ENCODE measurements at regions not wholly inside any gene's neighbourhood (a gene's known extent, or its start where the extent isn't known, plus 50 kb on each side); places are given as distances from the start of the nearest gene placed in this dataset.

DNA sequence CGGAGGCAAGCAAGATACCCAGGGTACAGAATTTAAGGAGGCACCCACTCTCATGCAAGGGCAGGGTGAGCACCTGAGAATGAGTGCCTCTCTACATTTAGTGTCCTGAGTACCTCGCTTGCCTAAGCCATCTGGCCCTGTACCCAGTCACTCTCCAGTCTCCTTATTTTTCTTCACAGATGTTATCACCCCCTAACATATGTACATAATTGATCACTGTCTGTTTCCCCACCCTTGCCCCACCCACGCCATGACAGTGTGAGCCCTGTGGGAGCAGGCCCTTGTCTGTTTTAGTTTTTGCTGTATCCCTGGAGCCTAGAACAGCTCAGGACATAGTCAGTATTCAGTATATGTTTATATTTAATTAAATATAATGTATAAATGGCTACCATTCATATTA lies 113.6 kb downstream of the SPRY1 start:
- ChIA-PET POLR2A (no interaction called here), CTCF (no interaction called here)
- Histone ChIP-seq H3K4me3 (ENCODE audit: low read depth in 2 of 2, low read length in 1 of 2) (no peak overlapping the region), H4K20me1 (ENCODE audit: insufficient read depth) (no peaks in the 10 kb centered on the region), H3K4me2 (no peak overlapping the region), H3K27ac (ENCODE audit: low read depth in 2 of 2, low read length in 1 of 2) (no peak overlapping the region), H3K79me2 (ENCODE audit: insufficient read depth) (no peaks in the 10 kb centered on the region), H2AFZ (ENCODE audit: low read depth) (no peak overlapping the region), H3K9ac (no peak overlapping the region), H3K9me2 (no peaks in the 10 kb centered on the region), H3K36me3 (replicated peaks in 1 of 2; ENCODE audit: control insufficient read depth in 1 of 2, insufficient read depth in 2 of 2, low read length in 1 of 2) (no peaks in the 10 kb centered on the region), H3K9me3 (no peaks in the 10 kb centered on the region), H3F3A (replicated peaks; ENCODE audit: insufficient read depth) (no peaks in the 10 kb centered on the region), H3K27me3 (ENCODE audit: insufficient read depth) (no peaks in the 10 kb centered on the region), H3K4me1 (ENCODE audit: control insufficient read depth in 1 of 2, insufficient read depth in 2 of 2, low read depth in 1 of 2, low read length in 1 of 2) (no peaks in the 10 kb centered on the region)
- TF ChIP-seq RFX5 (IDR thresholded peaks at IDR 0.05; ENCODE audit: low read length), result no peak
- no peak for TF ChIP-seq POLR2AphosphoS5 (IDR thresholded peaks at IDR 0.05; ENCODE audit: low read depth, low read length)
- TF ChIP-seq SIN3A (IDR thresholded peaks at IDR 0.05; ENCODE audit: borderline replicate concordance, low read depth, low read length), result no peak
- TF ChIP-seq FOXM1 (IDR thresholded peaks at IDR 0.05; ENCODE audit: low read depth), result no peak
- TF ChIP-seq CHD2 (IDR thresholded peaks at IDR 0.05; ENCODE audit: low read length, partially characterized antibody), result no peak
- TF ChIP-seq, protein P1, sequence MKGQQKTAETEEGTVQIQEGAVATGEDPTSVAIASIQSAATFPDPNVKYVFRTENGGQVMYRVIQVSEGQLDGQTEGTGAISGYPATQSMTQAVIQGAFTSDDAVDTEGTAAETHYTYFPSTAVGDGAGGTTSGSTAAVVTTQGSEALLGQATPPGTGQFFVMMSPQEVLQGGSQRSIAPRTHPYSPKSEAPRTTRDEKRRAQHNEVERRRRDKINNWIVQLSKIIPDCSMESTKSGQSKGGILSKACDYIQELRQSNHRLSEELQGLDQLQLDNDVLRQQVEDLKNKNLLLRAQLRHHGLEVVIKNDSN (IDR thresholded peaks at IDR 0.05; ENCODE audit: borderline replicate concordance, low read depth), result no peak
- peak; percentile 28 for DNase-seq
- 88% methylated on average over 3 of the region's 3 CpGs for WGBS (ENCODE audit: low lambda C conversion rate)

DNA sequence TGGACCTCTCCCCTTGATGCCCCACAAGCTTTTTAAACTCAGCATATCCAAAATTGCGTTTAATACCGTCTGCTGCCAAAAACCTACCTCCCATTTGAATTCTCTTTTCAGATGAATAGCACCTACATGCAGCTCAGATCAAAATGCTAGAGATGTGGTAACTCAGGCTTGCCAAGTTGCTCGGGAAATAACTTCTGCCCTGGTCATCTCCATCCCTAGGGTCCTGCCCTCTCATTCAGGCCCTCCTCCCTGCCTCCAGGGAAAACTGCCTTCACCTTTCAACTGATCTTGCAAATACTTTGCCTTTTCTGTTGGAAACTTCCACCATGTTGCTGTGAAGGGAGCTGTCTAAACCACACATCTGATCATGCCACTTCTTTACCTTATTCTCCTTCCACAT lies 114.1 kb downstream of the SPRY1 start:
- no peak for DNase-seq
- no peaks in the 10 kb centered on the region for H3F3A ChIP-seq (replicated peaks; ENCODE audit: insufficient read depth)
- TF ChIP-seq FOXM1 (IDR thresholded peaks at IDR 0.05; ENCODE audit: low read depth), result no peak
- TF ChIP-seq MAX (IDR thresholded peaks at IDR 0.05; ENCODE audit: low read depth), result no peak
- TF ChIP-seq YY1 (IDR thresholded peaks at IDR 0.05; ENCODE audit: low read depth), result no peak
- TF ChIP-seq CHD2 (IDR thresholded peaks at IDR 0.05; ENCODE audit: low read length, partially characterized antibody), result no peak
- TF ChIP-seq MXI1 (IDR thresholded peaks at IDR 0.05; ENCODE audit: low read depth, low read length), result no peak
- no peak for TF ChIP-seq MEF2A (IDR thresholded peaks at IDR 0.05; ENCODE audit: borderline replicate concordance, low read depth)
- TF ChIP-seq TEAD4 (IDR thresholded peaks at IDR 0.05; ENCODE audit: borderline replicate concordance, insufficient read depth), result no peak
- TF ChIP-seq EP300 (IDR thresholded peaks at IDR 0.05; ENCODE audit: borderline replicate concordance in 1 of 2, low read depth in 1 of 2, low read length in 1 of 2), result no peak
- no peak for TF ChIP-seq RAD21 (IDR thresholded peaks at IDR 0.05; ENCODE audit: low read length)
- TF ChIP-seq, protein P2, sequence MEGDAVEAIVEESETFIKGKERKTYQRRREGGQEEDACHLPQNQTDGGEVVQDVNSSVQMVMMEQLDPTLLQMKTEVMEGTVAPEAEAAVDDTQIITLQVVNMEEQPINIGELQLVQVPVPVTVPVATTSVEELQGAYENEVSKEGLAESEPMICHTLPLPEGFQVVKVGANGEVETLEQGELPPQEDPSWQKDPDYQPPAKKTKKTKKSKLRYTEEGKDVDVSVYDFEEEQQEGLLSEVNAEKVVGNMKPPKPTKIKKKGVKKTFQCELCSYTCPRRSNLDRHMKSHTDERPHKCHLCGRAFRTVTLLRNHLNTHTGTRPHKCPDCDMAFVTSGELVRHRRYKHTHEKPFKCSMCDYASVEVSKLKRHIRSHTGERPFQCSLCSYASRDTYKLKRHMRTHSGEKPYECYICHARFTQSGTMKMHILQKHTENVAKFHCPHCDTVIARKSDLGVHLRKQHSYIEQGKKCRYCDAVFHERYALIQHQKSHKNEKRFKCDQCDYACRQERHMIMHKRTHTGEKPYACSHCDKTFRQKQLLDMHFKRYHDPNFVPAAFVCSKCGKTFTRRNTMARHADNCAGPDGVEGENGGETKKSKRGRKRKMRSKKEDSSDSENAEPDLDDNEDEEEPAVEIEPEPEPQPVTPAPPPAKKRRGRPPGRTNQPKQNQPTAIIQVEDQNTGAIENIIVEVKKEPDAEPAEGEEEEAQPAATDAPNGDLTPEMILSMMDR (IDR thresholded peaks at IDR 0.05), result no peak
- no peak for TF ChIP-seq JUND (IDR thresholded peaks at IDR 0.05)
- no peak for TF ChIP-seq NRF1 (IDR thresholded peaks at IDR 0.05; ENCODE audit: low read depth, low read length)
- TF ChIP-seq USF2 (IDR thresholded peaks at IDR 0.05; ENCODE audit: borderline replicate concordance, low read depth, low read length), result no peak
- TF ChIP-seq GATA2 (CRISPR knock-in tag; IDR thresholded peaks at IDR 0.05), result no peak
- TF ChIP-seq, protein P1 (IDR thresholded peaks at IDR 0.05; ENCODE audit: borderline replicate concordance, low read depth), result no peak
- no peak for TF ChIP-seq TCF12 (IDR thresholded peaks at IDR 0.05)
- no peak for TF ChIP-seq RFX5 (IDR thresholded peaks at IDR 0.05; ENCODE audit: low read length)
- no peak for TF ChIP-seq TAF1 (IDR thresholded peaks at IDR 0.05; ENCODE audit: borderline replicate concordance, low read depth, low read length)
- no peaks in the 10 kb centered on the region for H4K20me1 ChIP-seq (ENCODE audit: insufficient read depth)
- POLR2A ChIA-PET, result no interaction called here
- no peaks in the 10 kb centered on the region for H3K27me3 ChIP-seq (ENCODE audit: insufficient read depth)
- H3K36me3 ChIP-seq (replicated peaks in 1 of 2; ENCODE audit: control insufficient read depth in 1 of 2, insufficient read depth in 2 of 2, low read length in 1 of 2), result no peaks in the 10 kb centered on the region
- H3K27ac ChIP-seq (ENCODE audit: low read depth in 2 of 2, low read length in 1 of 2), result no peak overlapping the region
- no peaks in the 10 kb centered on the region for H3K4me1 ChIP-seq (ENCODE audit: control insufficient read depth in 1 of 2, insufficient read depth in 2 of 2, low read depth in 1 of 2, low read length in 1 of 2)
- H3K9me2 ChIP-seq, result no peaks in the 10 kb centered on the region
- H3K9me3 ChIP-seq, result no peaks in the 10 kb centered on the region
- H3K79me2 ChIP-seq (ENCODE audit: insufficient read depth), result no peaks in the 10 kb centered on the region
- H3K4me2 ChIP-seq, result no peak overlapping the region
- no peak overlapping the region for H2AFZ ChIP-seq (ENCODE audit: low read depth)
- CTCF ChIA-PET, result no interaction called here
- WGBS (ENCODE audit: low lambda C conversion rate), result 85% methylated on average over 3 of the region's 3 CpGs
- H3K9ac ChIP-seq, result no peak overlapping the region
- H3K4me3 ChIP-seq (ENCODE audit: low read depth in 2 of 2, low read length in 1 of 2), result no peak overlapping the region

Data from SK-N-SH (cell line).